Coronary artery (tissue), 2 donors: ENCODE measurements at regions not wholly inside any gene's neighbourhood (a gene's known extent, or its start where the extent isn't known, plus 50 kb on each side); places are given as distances from the start of the nearest gene placed in this dataset.
"Not testable (repeated sequence)": the region's sequence is repeated elsewhere in the genome, so short reads cannot be mapped to it uniquely, and the experiment has no call there.

Source experiments
- DNase-seq: peaks from one replicate; pipeline ENCODE4 v3.0.0-alpha.2; 2017; ENCODE audit warnings: low spot score
- H3K27ac ChIP-seq, 2 donors: fragments of 200-600 bp; sonication (generic); one replicate each; pipeline ENCODE4 v1.5.1; 2016 to 2019
- H3K4me3 ChIP-seq: fragments of 200-600 bp; sonication (generic); 2 replicates; pipeline ENCODE4 v1.5.1; 2016; ENCODE audit warnings: mild to moderate bottlenecking, moderate library complexity
- CTCF ChIP-seq: fragments of 200-600 bp; sonication (generic); IDR thresholded peaks from one replicate; pipeline ENCODE4 v1.5.1; 2019; ENCODE audit warnings: antibody characterized with exemption

GRCh38 chr5:101796427-101796826 lies 499.7 kb downstream of the SLCO4C1 start:
- TF ChIP-seq CTCF: no peak
- no peak for DNase-seq
- H3K4me3 ChIP-seq: no peak overlapping the region
- H3K27ac ChIP-seq: no peak overlapping the region

DNA sequence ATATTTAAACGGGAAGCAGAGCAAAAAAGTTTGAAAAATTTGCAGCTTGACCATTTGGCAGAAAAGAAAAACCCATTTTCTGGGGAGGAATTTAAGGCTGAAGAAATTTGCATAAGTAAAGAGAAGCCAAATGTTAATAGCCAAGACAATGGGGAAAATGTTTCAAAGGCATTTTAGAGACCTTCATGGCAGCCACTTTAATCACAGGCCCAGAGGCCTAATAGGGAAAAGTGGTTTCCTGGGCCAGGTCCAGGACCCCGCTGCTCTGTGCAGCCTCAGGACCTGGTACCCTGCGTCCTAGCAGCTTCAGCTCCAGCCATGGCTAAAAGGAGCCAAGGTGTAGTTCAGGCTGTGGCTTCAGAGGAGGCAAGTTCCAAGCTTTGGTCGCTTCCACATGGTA lies 507.3 kb downstream of the SLCO4C1 start:
- DNase-seq: no peak
- no peak overlapping the region for H3K27ac ChIP-seq
- TF ChIP-seq CTCF: no peak
- no peak overlapping the region for H3K4me3 ChIP-seq

- no peak for DNase-seq
- no peak overlapping the region for H3K4me3 ChIP-seq
- no peak overlapping the region for H3K27ac ChIP-seq
- TF ChIP-seq CTCF: no peak
Observed at GRCh38 chr5:101785090-101785489, 511.0 kb downstream of the SLCO4C1 start.

DNA sequence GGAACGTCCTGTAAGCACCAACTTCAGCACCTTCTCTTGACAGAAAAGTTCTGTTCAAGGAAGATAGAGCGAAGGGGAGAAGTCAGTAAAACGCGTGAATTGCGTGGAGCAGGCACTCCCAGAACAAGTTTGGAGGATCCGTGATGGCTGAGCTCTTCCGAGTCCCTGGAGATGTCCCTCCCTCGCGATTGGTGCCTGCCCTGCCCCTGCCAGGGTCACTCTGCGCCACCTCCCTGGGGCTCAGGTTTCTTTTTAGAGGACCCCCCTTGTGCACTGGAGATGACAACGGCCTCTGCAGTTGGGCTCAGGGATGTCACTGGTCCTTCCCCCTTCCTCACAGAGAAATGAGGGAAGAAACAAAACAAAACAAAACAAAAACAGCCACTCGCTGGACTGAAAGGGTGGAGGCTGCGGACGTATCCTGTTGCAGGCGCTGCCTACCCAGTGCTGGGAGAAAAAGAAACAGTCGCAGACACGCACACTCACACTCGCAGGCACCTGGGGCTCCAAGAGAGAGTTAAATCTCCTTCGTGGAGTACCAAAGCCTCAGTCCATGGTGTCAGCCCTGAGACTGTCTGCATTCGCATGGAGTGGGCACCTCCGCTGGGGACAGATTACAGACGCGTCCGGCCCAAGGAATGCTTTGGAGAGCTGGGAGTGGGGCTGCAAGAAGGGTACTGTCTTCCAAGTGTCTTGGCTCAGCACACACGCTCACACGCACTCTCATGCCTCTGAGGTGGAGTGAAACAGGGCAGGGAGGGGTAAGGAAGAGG lies 512.7 kb downstream of the SLCO4C1 start:
- DNase-seq: no peak
- Histone ChIP-seq H3K4me3 (peak overlapping the region; percentile 30), H3K27ac (no peak overlapping the region)
- no peak for TF ChIP-seq CTCF

GRCh38 chr5:101782352-101783103 lies 513.6 kb downstream of the SLCO4C1 start:
- no peak for DNase-seq
- no peak overlapping the region for H3K27ac ChIP-seq
- H3K4me3 ChIP-seq: no peak overlapping the region
- no peak for TF ChIP-seq CTCF

- no peak overlapping the region for H3K4me3 ChIP-seq
- no peak for DNase-seq
- no peak overlapping the region for H3K27ac ChIP-seq
- TF ChIP-seq CTCF: no peak
Observed at GRCh38 chr5:101751105-101751504, 545.0 kb downstream of the SLCO4C1 start.

GRCh38 chr5:101743000-101743399 lies 553.1 kb downstream of the SLCO4C1 start:
- DNase-seq, H3K4me3 ChIP-seq, H3K27ac ChIP-seq: not testable (repeated sequence)
